HepG2 (cell line): ENCODE measurements at regions not wholly inside any gene's neighbourhood (a gene's known extent, or its start where the extent isn't known, plus 50 kb on each side); places are given as distances from the start of the nearest gene placed in this dataset.

ENCODE experiments used
- ATAC-seq: fragments of 200-7000 bp; cut with Tn5 transposase; 3 replicates; pipeline ENCODE4 v1.9.1; 2020; ENCODE audit warnings: mild to moderate bottlenecking, moderate library complexity
- BruUV-seq: library from RNA; stranded (reverse); fragments of 400-500 nt; replicated peaks from 2 replicates; lab custom pipeline; 2021; lab: Mats Ljungman, UMichigan
- CTCF ChIA-PET: fragments of 300-600 bp; formaldehyde crosslinking; extraction: SDS; loops from one replicate; lab custom pipeline; 2021; ENCODE audit warnings: low total read pairs, inconsistent platforms, low intra/inter-chr PET ratio; lab: Yijun Ruan, JAX
- POLR2A ChIA-PET: fragments of 350-600 bp; sonication (Branson Sonifier 250); formaldehyde crosslinking; loops from one replicate; lab custom pipeline; 2020; ENCODE audit warnings: antibody characterized with exemption, inconsistent platforms; lab: Yijun Ruan, JAX
- DNase-seq: peaks from one replicate; pipeline ENCODE4 v3.0.0-alpha.2; 2015; ENCODE audit warnings: low spot score
- FAIRE-seq: peaks from 3 replicates; lab custom pipeline; 2011; peaks lifted over from hg19 to GRCh38; lab: Jason Lieb, UNC
- H2AFZ ChIP-seq: one replicate; pipeline ENCODE4 v1.6.1; 2011; ENCODE audit warnings: low read length, inconsistent platforms
- H3K27ac ChIP-seq: fragments of 300-600 bp; 3 replicates; pipeline ENCODE4 v1.8.0; 2011; ENCODE audit warnings: mixed run types, mild to moderate bottlenecking, mixed read lengths, low read length, inconsistent platforms; ENCODE audit not compliant: insufficient read depth; ENCODE audit errors: extremely low read length
- H3K27me3 ChIP-seq, 2 experiments: fragments of 200-600 bp in 1 of 2; 2 replicates in 1 of 2; 3 replicates in 1 of 2; pipeline versions ENCODE4 v1.6.0 to v1.8.0; 2011; ENCODE audit warnings: low read length in 2 of 2, mild to moderate bottlenecking in 2 of 2, moderate library complexity in 2 of 2, inconsistent platforms in 1 of 2; ENCODE audit not compliant: insufficient read depth in 2 of 2, control insufficient read depth in 1 of 2
- H3K36me3 ChIP-seq, 2 experiments: fragments of 200-600 bp in 1 of 2; replicated peaks in 1 of 2; 2 replicates in 1 of 2; 3 replicates in 1 of 2; pipeline versions ENCODE4 v1.5.1 to v1.8.0; 2011; ENCODE audit warnings: low read length in 2 of 2, inconsistent platforms in 1 of 2; ENCODE audit not compliant: insufficient read depth in 2 of 2, control insufficient read depth in 1 of 2
- H3K4me1 ChIP-seq: 2 replicates; pipeline ENCODE4 v1.5.1; 2012; ENCODE audit warnings: low read length, inconsistent platforms; ENCODE audit not compliant: insufficient read depth
- H3K4me2 ChIP-seq: 2 replicates; pipeline ENCODE4 v1.6.0; 2011; ENCODE audit warnings: low read depth, low read length, inconsistent platforms
- H3K4me3 ChIP-seq, 3 experiments: fragments of 200-600 bp in 1 of 3; sonication (generic), shearing (Covaris generic) in 1 of 3; replicated peaks in 1 of 3; 2 replicates each; pipeline ENCODE4 v1.5.1; 2011 to 2016; ENCODE audit warnings: low read length in 3 of 3, inconsistent platforms in 2 of 3, low read depth in 2 of 3, mild to moderate bottlenecking in 2 of 3, control low read depth in 1 of 3, mixed read lengths in 1 of 3; ENCODE audit not compliant: insufficient read depth in 1 of 3
- H3K79me2 ChIP-seq: one replicate; pipeline ENCODE4 v1.6.1; 2011; ENCODE audit warnings: low read length, inconsistent platforms; ENCODE audit not compliant: insufficient read depth
- H3K9ac ChIP-seq: 2 replicates; pipeline ENCODE4 v1.6.0; 2011; ENCODE audit warnings: mild to moderate bottlenecking, low read depth, low read length, inconsistent platforms; ENCODE audit not compliant: insufficient read depth
- H3K9me3 ChIP-seq: 2 replicates; pipeline ENCODE4 v1.5.1; 2012; ENCODE audit warnings: mild to moderate bottlenecking, low read length
- H4K20me1 ChIP-seq: 2 replicates; pipeline ENCODE4 v1.6.0; 2011; ENCODE audit warnings: inconsistent platforms, mild to moderate bottlenecking, low read length, moderate library complexity; ENCODE audit not compliant: insufficient read depth
- GLMP ChIP-seq: sonication (generic); formaldehyde crosslinking; IDR thresholded peaks from 2 replicates; pipeline ENCODE4 v1.9.0; 2021; ENCODE audit warnings: missing genetic modification reagents, mild to moderate bottlenecking, borderline replicate concordance
- KLF13 ChIP-seq: sonication (generic); formaldehyde crosslinking; IDR thresholded peaks from 2 replicates; pipeline ENCODE4 v1.4.0; 2020; ENCODE audit warnings: mild to moderate bottlenecking, missing genetic modification reagents
- MYC ChIP-seq: sonication (generic); formaldehyde crosslinking; IDR thresholded peaks from 2 replicates; pipeline ENCODE4 v1.9.0; 2021; ENCODE audit warnings: missing genetic modification reagents, borderline replicate concordance
- SRSF4 ChIP-seq: fragments of 200-400 bp; formaldehyde crosslinking; IDR thresholded peaks from one replicate; pipeline ENCODE4 v1.6.1; 2018; ENCODE audit warnings: mild to moderate bottlenecking, low read depth, low read length, moderate library complexity; ENCODE audit not compliant: poor library complexity, severe bottlenecking
- ZBTB4 ChIP-seq: sonication (generic); formaldehyde crosslinking; IDR thresholded peaks from 2 replicates; pipeline ENCODE4 v1.4.0; 2020; ENCODE audit warnings: missing genetic modification reagents, mild to moderate bottlenecking, borderline replicate concordance
- ZNF253 ChIP-seq: sonication (generic); formaldehyde crosslinking; IDR thresholded peaks from 2 replicates; pipeline ENCODE4 v1.8.0; 2022; ENCODE audit warnings: mild to moderate bottlenecking, missing genetic modification reagents, borderline replicate concordance
- ZNF33A ChIP-seq: sonication (generic); formaldehyde crosslinking; IDR thresholded peaks from 2 replicates; pipeline ENCODE4 v1.5.1; 2020; ENCODE audit warnings: missing genetic modification reagents, mild to moderate bottlenecking, moderate library complexity, borderline replicate concordance
- ZNF619 ChIP-seq: sonication (generic); formaldehyde crosslinking; IDR thresholded peaks from 2 replicates; pipeline ENCODE4 v1.4.0; 2020; ENCODE audit warnings: mild to moderate bottlenecking, missing genetic modification reagents
- WGBS: methylation state at CpG from one replicate; pipeline ENCODE4 v1.1.6; 2017; ENCODE audit warnings: low lambda C conversion rate; 5-methylcytosine and 5-hydroxymethylcytosine counted together
- in situ Hi-C: cut with HindIII; loops from 2 replicates; pipeline ENCODE4 v1.10.0; 2017; ENCODE audit warnings: low pct_unique_long_range_greater_than_20kb; ENCODE audit not compliant: extremely low pct_ligation_motif_present
- intact Hi-C: fragments of 100-400 bp; cut with micrococcal nuclease; formaldehyde crosslinking; loops from one replicate; pipeline ENCODE4 v1.10.0; 2022; ENCODE audit not compliant: unreplicated experiment

- TF ChIP-seq GLMP (CRISPR knock-in tag), result no peak
- TF ChIP-seq, all 625 proteins: peak for 0
Measured at GRCh38 chr16:56050916-56051315, 140.4 kb upstream of the GNAO1 start (continued).

- ChIA-PET CTCF (no interaction called here), POLR2A (interaction anchor here (0.5 kb wide), 1 partner anchor 222 kb away, joined by 3 read pairs; no protein-coding TSS in a partner anchor)
- no peak for FAIRE-seq
- no peak overlapping the region for H2AFZ ChIP-seq
- no peaks in the 10 kb centered on the region for H3K79me2 ChIP-seq
- H3K4me3 ChIP-seq, result no peak overlapping the region
- no peaks in the 10 kb centered on the region for H3K9me3 ChIP-seq
- H3K27me3 ChIP-seq, result no peaks in the 10 kb centered on the region; a peak in 1 of 5 replicates
- no peak for DNase-seq
- no peak overlapping the region for H3K9ac ChIP-seq
- no peaks in the 10 kb centered on the region for H3K36me3 ChIP-seq
- no peaks in the 10 kb centered on the region for H3K4me1 ChIP-seq
- H3K4me2 ChIP-seq, result no peak overlapping the region
- in situ Hi-C loops, result loop anchor here (10.0 kb wide), 1 partner anchor 226 kb away; no protein-coding TSS in a partner anchor
- no peak overlapping the region for H3K27ac ChIP-seq
- WGBS, result 13% methylated on average over 6 of the region's 6 CpGs
- no peaks in the 10 kb centered on the region for H4K20me1 ChIP-seq
- ATAC-seq, result no peak
- no TSS peak for BruUV-seq
- TF ChIP-seq ZNF253 (CRISPR knock-in tag), result no peak
- no peak for TF ChIP-seq SRSF4
- no peak for TF ChIP-seq ZNF33A (CRISPR knock-in tag)
- no peak for TF ChIP-seq MYC (CRISPR knock-in tag)
- TF ChIP-seq KLF13 (CRISPR knock-in tag), result no peak
- no peak for TF ChIP-seq ZBTB4 (CRISPR knock-in tag)
- no peak for TF ChIP-seq ZNF619
- intact Hi-C loops, result no loop called here
Measured at GRCh38 chr16:56048425-56049105, 142.7 kb upstream of the GNAO1 start.
